ENCODE measurements at regions not wholly inside any gene's neighbourhood (a gene's known extent, or its start where the extent isn't known, plus 50 kb on each side); places are given as distances from the start of the nearest gene placed in this dataset.

DNA sequence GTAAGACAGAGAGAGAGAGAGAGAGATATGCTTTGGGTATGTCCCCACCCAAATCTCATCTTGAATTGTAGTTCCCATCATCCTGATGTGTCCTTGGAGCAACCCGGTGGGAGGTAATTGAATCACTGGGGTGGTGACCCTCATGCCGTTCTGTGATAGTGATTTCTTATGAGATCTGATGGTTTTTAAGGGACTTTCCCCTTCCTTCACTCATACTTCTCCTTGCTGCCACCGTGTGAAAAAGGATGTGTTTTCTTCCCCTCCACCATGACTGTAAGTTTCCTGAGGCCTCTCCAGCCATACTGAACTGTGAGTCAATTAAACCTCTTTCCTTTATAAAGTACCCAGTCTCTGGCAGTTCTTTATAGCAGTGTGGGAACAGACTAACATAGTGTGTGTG is 60.3 kb downstream of the EOMES start:
- H3K4me3 ChIP-seq (ENCODE audit: low read length), result no peak overlapping the region
- H3K27me3 ChIP-seq (ENCODE audit: insufficient read depth, low read length), result no peaks in the 10 kb centered on the region
- peaks cover 6% of the 10 kb centered on the region for H3K4me1 ChIP-seq (ENCODE audit: insufficient read depth, low read length)
- no peak overlapping the region for H2AFZ ChIP-seq (ENCODE audit: low read depth, low read length)
- no peaks in the 10 kb centered on the region for H3K9me3 ChIP-seq (ENCODE audit: low read length)
- H3K36me3 ChIP-seq (ENCODE audit: insufficient read depth, low read length), result no peaks in the 10 kb centered on the region

DNA sequence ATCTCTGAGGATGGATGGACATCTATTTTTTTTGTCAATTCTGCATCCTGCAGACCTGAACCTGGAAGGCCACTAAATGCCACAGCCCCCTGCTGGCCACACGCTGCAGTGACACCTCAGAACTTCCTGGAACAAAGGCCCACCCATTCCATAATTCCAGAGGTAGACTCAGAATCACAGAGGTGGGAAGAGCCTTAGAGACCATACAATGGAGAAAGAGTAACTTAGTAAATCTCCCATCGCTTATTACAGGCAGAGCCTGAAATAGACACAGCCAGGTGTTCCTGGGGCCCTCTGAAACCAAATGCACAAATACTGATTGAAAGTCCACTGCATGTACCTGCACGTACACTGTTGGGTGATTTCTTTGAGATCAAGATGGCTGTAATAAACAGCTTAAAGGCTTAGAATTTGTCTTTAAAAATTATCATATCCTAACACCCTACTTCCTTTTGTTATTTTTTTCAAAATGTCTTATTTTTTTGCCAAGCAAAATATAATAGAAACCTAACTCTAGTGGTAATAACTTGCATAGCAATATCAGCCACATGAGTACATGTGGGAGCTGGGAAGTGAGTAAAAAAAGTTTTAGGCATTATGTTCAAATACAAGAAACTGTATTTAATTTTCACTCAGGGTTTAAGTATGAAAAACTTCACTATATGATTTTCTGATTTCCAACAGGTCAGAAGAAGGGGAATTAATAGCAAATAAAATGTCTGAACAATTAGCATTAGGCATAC is 62.7 kb downstream of the EOMES start:
- no peak overlapping the region for H3K4me3 ChIP-seq (ENCODE audit: low read length)
- no peaks in the 10 kb centered on the region for H3K4me1 ChIP-seq (ENCODE audit: insufficient read depth, low read length)
- no peaks in the 10 kb centered on the region for H3K36me3 ChIP-seq (ENCODE audit: insufficient read depth, low read length)

DNA sequence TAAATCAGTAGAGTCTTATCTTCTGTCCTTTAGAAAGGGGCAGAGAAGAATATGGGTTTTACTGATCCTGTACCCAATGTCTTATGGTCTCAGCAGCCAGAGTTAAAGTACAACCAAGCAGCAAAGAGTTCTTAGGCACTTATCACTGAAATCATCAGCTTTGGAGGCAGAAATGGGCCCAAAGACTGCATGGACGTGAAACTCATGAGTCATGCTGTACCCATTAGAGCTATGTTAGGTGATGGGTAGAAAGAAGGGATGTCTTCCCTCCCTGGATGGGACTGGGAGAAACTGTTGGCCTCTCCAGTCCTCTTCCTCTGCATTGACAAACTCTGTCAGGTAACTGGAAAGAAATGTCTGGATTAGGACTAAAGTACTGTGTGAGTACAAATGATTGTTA is 63.4 kb downstream of the EOMES start:
- Histone ChIP-seq H2AFZ (ENCODE audit: low read depth, low read length) (no peak overlapping the region), H3K4me1 (ENCODE audit: insufficient read depth, low read length) (no peaks in the 10 kb centered on the region), H3K36me3 (ENCODE audit: insufficient read depth, low read length) (no peaks in the 10 kb centered on the region), H3K4me3 (ENCODE audit: low read length) (no peak overlapping the region), H3K9me3 (ENCODE audit: low read length) (no peaks in the 10 kb centered on the region), H3K27me3 (ENCODE audit: insufficient read depth, low read length) (no peaks in the 10 kb centered on the region)

More for the DNA sequence above, 62.7 kb downstream of the EOMES start:
- H2AFZ ChIP-seq (ENCODE audit: low read depth, low read length), result no peak overlapping the region
- H3K9me3 ChIP-seq (ENCODE audit: low read length), result no peaks in the 10 kb centered on the region
- H3K27me3 ChIP-seq (ENCODE audit: insufficient read depth, low read length), result no peaks in the 10 kb centered on the region

DNA sequence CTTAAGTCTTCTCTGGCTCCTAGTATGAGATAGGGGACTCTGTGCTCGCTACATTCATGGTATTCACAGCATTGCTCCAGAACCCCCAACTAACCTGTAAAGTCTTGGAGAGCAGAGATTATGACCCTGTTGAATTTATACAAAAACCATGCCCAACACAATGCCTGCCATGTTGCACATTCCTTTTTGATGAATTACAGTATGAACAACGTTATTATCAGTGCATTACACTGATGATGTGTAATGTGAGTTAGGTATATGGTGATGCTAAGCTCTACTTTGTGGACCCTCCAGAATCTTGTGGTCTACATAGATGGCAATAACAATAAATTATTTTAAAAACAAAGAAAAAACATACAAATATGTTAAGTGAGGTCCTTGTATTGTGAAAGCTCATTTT is 64.3 kb downstream of the EOMES start:
- no peaks in the 10 kb centered on the region for H3K9me3 ChIP-seq (ENCODE audit: low read length)
- H3K36me3 ChIP-seq (ENCODE audit: insufficient read depth, low read length), result no peaks in the 10 kb centered on the region
- H2AFZ ChIP-seq (ENCODE audit: low read depth, low read length), result no peak overlapping the region
- no peak overlapping the region for H3K4me3 ChIP-seq (ENCODE audit: low read length)
- H3K27me3 ChIP-seq (ENCODE audit: insufficient read depth, low read length), result no peaks in the 10 kb centered on the region
- no peaks in the 10 kb centered on the region for H3K4me1 ChIP-seq (ENCODE audit: insufficient read depth, low read length)

DNA sequence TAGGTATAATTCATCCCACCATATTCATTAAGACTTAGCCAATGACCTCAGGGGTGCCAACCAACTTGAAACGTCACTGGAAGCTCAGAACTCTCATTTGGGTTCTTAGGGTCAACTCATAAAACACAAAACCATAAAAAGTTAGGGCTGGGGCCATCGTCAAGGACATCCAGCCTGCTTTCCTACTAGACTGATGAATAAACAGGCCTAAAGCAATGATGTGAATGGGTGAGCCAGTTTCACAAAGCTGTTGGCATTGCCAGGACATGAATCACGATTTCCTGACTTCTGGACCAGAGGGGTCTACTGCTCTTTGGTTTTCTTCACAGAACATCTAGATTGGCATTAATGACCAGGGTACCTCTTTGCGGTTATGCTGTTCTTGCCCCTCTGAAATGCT is 64.7 kb downstream of the EOMES start:
- H3K4me1 ChIP-seq (ENCODE audit: insufficient read depth, low read length), result no peaks in the 10 kb centered on the region
- H3K4me3 ChIP-seq (ENCODE audit: low read length), result no peak overlapping the region
- no peak overlapping the region for H2AFZ ChIP-seq (ENCODE audit: low read depth, low read length)
- H3K36me3 ChIP-seq (ENCODE audit: insufficient read depth, low read length), result no peaks in the 10 kb centered on the region
- H3K9me3 ChIP-seq (ENCODE audit: low read length), result no peaks in the 10 kb centered on the region
- no peaks in the 10 kb centered on the region for H3K27me3 ChIP-seq (ENCODE audit: insufficient read depth, low read length)

DNA sequence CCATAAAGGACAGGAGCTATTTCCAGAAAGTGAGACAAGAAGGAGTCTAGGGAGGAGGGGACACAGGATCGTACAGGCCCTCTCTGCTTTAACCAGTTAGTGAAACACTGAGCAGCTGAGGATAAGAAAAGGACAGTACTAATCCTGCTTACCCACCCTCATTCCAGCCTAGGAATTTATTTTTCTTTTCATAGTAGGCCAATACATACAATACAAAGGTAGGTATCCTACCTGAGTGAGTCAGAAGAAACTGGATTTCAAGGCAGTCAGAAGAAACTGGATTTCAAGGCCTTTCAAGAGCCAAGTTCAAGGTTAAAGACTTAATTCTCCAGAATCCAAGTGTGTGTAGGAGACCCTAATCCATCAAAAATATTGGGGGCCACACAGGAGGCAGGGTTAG is 65.3 kb downstream of the EOMES start:
- Histone ChIP-seq H3K36me3 (ENCODE audit: insufficient read depth, low read length) (no peaks in the 10 kb centered on the region), H3K9me3 (ENCODE audit: low read length) (no peaks in the 10 kb centered on the region), H3K27me3 (ENCODE audit: insufficient read depth, low read length) (no peaks in the 10 kb centered on the region), H2AFZ (ENCODE audit: low read depth, low read length) (no peak overlapping the region), H3K4me1 (ENCODE audit: insufficient read depth, low read length) (no peaks in the 10 kb centered on the region), H3K4me3 (ENCODE audit: low read length) (no peak overlapping the region)

DNA sequence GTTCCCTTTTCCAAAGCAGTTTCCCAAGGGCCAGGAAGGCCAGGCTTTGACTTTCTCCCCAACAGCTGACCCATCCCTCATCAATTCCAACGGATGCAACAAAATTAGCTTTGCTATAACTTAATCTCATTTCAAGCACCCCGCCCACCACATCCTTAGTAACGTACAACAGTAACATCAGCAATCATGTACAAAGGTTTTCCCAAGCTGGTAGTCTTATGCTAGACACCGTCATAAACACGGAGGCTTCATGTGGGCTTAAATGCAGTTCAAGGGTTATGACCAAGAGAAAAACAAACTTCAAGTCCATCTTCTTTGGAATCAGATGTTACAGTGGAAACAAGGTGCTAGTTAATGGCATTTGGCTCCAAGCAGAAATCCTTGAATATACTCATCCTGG is 66.6 kb downstream of the EOMES start:
- Histone ChIP-seq H3K27me3 (ENCODE audit: insufficient read depth, low read length) (no peaks in the 10 kb centered on the region), H2AFZ (ENCODE audit: low read depth, low read length) (no peak overlapping the region), H3K4me1 (ENCODE audit: insufficient read depth, low read length) (no peaks in the 10 kb centered on the region), H3K9me3 (ENCODE audit: low read length) (no peaks in the 10 kb centered on the region), H3K4me3 (ENCODE audit: low read length) (no peak overlapping the region), H3K36me3 (ENCODE audit: insufficient read depth, low read length) (no peaks in the 10 kb centered on the region)

DNA sequence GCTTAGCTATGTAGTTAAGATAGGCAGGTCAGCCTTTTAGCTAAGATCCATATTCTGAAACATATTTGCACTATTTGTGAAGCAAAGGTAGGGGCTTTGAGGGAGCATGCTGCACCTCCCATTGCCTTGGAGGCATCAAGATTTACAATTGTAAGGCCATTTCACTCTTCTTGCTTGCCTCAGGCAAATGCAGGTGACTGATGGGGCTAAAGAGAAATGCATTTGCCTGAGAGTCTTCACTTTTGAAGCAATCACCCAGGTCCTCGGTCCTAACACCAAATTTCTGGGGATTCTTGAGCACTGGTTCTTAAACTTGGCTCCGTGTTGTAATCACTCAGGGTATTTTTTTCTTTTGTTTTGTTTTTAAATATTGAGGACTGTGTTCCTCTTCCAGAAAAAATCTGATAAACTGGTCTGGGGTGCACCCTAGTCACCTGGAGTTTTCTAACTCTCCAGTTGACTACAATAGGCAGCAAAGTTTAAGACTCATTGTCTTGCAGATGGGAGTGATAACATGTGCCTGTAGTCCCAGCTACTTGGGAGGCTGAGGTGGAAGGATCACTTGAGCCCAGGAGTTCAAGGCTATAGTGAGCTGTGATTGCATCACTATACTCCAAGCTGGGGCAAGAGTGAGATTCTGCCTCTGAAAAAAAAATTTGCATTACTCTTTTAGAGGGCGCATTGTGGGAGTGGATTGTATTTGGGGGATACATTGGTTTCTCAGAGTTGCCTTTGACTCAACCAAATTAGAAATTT is 68.1 kb downstream of the EOMES start:
- Histone ChIP-seq H3K4me3 (ENCODE audit: low read length) (no peak overlapping the region), H3K36me3 (ENCODE audit: insufficient read depth, low read length) (no peaks in the 10 kb centered on the region), H2AFZ (ENCODE audit: low read depth, low read length) (no peak overlapping the region), H3K9me3 (ENCODE audit: low read length) (no peaks in the 10 kb centered on the region), H3K4me1 (ENCODE audit: insufficient read depth, low read length) (no peaks in the 10 kb centered on the region), H3K27me3 (ENCODE audit: insufficient read depth, low read length) (no peaks in the 10 kb centered on the region)

GRCh38 chr3:27649277-27649676 is 72.8 kb downstream of the EOMES start:
- H3K36me3 ChIP-seq (ENCODE audit: insufficient read depth, low read length), result no peaks in the 10 kb centered on the region
- no peaks in the 10 kb centered on the region for H3K27me3 ChIP-seq (ENCODE audit: insufficient read depth, low read length)
- no peaks in the 10 kb centered on the region for H3K4me1 ChIP-seq (ENCODE audit: insufficient read depth, low read length)
- no peak overlapping the region for H2AFZ ChIP-seq (ENCODE audit: low read depth, low read length)
- no peaks in the 10 kb centered on the region for H3K9me3 ChIP-seq (ENCODE audit: low read length)
- no peak overlapping the region for H3K4me3 ChIP-seq (ENCODE audit: low read length)

- no peak overlapping the region for H2AFZ ChIP-seq (ENCODE audit: low read depth, low read length)
- no peak overlapping the region for H3K4me3 ChIP-seq (ENCODE audit: low read length)
- no peaks in the 10 kb centered on the region for H3K4me1 ChIP-seq (ENCODE audit: insufficient read depth, low read length)
- no peaks in the 10 kb centered on the region for H3K27me3 ChIP-seq (ENCODE audit: insufficient read depth, low read length)
- no peaks in the 10 kb centered on the region for H3K36me3 ChIP-seq (ENCODE audit: insufficient read depth, low read length)
- H3K9me3 ChIP-seq (ENCODE audit: low read length), result no peaks in the 10 kb centered on the region
These were observed 75.2 kb downstream of the EOMES start for GRCh38 chr3:27646896-27647295.

DNA sequence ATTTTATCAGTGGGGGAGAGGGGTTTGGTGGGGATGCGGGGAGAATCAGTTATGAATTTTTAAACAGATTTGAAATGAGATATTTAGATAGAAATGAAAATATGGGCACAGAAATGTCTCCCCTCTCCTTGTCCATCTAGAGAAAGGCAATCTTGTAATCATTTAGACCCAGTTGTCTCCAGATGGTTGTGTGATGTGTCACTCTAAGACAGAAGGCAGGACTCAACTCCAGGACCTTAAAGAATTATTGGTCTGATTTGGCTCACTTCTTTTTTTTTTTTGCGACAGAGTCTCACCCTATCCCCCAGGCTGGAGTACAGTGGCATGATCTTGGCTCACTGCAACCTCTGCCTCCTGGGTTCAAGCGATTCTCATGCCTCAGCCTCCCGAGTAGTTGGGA is 77.2 kb downstream of the EOMES start:
- Histone ChIP-seq H3K9me3 (ENCODE audit: low read length) (no peaks in the 10 kb centered on the region), H3K4me3 (ENCODE audit: low read length) (no peak overlapping the region), H3K36me3 (ENCODE audit: insufficient read depth, low read length) (no peaks in the 10 kb centered on the region)

DNA sequence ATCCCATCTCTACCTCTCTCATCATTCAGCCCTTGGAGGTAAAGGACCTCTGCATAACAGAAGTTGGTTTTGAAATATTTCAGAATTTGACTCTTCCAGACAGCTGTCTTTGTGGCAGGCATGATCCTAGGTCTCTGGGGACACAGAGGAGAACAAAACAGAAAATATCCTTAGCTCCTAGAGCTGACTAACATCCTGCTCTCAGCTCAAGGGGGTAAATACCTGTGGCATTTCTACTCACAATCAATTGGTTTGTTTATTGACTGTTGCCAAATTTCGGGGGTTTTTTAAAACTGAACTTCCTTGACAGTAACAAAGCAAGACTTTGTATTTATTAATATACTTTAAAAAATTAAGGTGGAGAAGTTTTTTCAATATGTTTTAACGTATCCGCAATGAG is 78.8 kb downstream of the EOMES start:
- no peaks in the 10 kb centered on the region for H3K9me3 ChIP-seq (ENCODE audit: low read length)
- no peak overlapping the region for H2AFZ ChIP-seq (ENCODE audit: low read depth, low read length)
- H3K27me3 ChIP-seq (ENCODE audit: insufficient read depth, low read length), result no peaks in the 10 kb centered on the region
- no peaks in the 10 kb centered on the region for H3K36me3 ChIP-seq (ENCODE audit: insufficient read depth, low read length)
- no peak overlapping the region for H3K4me3 ChIP-seq (ENCODE audit: low read length)
- no peaks in the 10 kb centered on the region for H3K4me1 ChIP-seq (ENCODE audit: insufficient read depth, low read length)

More for the DNA sequence above, 77.2 kb downstream of the EOMES start:
- no peaks in the 10 kb centered on the region for H3K4me1 ChIP-seq (ENCODE audit: insufficient read depth, low read length)
- no peak overlapping the region for H2AFZ ChIP-seq (ENCODE audit: low read depth, low read length)
- H3K27me3 ChIP-seq (ENCODE audit: insufficient read depth, low read length), result no peaks in the 10 kb centered on the region

DNA sequence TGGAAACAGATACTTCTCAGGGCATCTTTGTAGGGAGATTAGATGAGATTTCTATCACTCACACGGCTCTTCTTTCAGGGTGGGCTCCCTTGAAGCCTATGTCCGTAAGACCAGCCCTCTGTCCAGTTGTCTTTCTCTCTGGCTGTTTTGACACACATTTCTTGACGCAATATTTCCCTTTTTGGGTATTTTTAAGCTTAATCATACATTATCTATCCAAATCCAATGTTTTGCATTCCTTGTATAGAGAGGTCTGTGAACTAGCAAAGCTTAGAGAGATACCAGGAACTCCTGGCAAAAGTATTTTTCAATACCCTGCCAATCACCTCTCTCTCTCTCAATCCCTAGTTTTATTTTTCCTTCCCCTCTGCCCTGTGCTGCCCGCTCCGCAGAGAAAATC is 79.3 kb downstream of the EOMES start:
- Histone ChIP-seq H3K27me3 (ENCODE audit: insufficient read depth, low read length) (no peaks in the 10 kb centered on the region), H2AFZ (ENCODE audit: low read depth, low read length) (no peak overlapping the region), H3K9me3 (ENCODE audit: low read length) (no peaks in the 10 kb centered on the region), H3K4me1 (ENCODE audit: insufficient read depth, low read length) (no peaks in the 10 kb centered on the region), H3K4me3 (ENCODE audit: low read length) (no peak overlapping the region), H3K36me3 (ENCODE audit: insufficient read depth, low read length) (no peaks in the 10 kb centered on the region)
